ENCODE measurements at regions not wholly inside any gene's neighbourhood (a gene's known extent, or its start where the extent isn't known, plus 50 kb on each side); places are given as distances from the start of the nearest gene placed in this dataset.

Small RNA genes lying in the stretch of these regions (small RNA-seq; reads per million reads assigned to genes)
- 0 reads per million in 6 experiments for gene RF00019
- gene RNU4-63P = 0 to 0.26 (median 0) reads per million in 6 experiments

All from A549 (cell line).